NB4 (cell line): ENCODE measurements at regions not wholly inside any gene's neighbourhood (a gene's known extent, or its start where the extent isn't known, plus 50 kb on each side); places are given as distances from the start of the nearest gene placed in this dataset.

ENCODE experiments used
- CTCF ChIP-seq: IDR thresholded peaks from one replicate; pipeline ENCODE4 v1.5.1; 2012; ENCODE audit warnings: low read depth, low read length
- MAX ChIP-seq: IDR thresholded peaks from 2 replicates; pipeline ENCODE4 v1.6.1; 2011; ENCODE audit warnings: low read depth, low read length
- MYC ChIP-seq: IDR thresholded peaks from 2 replicates; pipeline ENCODE4 v1.6.1; 2011; ENCODE audit warnings: low read depth, low read length
- POLR2A ChIP-seq: IDR thresholded peaks from 2 replicates; pipeline ENCODE4 v1.6.1; 2011; ENCODE audit warnings: mild to moderate bottlenecking; ENCODE audit not compliant: insufficient read length; ENCODE audit errors: extremely low read depth

GRCh38 chr13:111451402-111451801 is 131.0 kb downstream of the TEX29 start:
- TF ChIP-seq CTCF (no peak), POLR2A (no peak), MAX (no peak), MYC (no peak)
